Activated CD8-positive, alpha-beta memory T cell treated with anti-CD3 and anti-CD28 coated beads for 36 hours (primary cell): ENCODE measurements at regions not wholly inside any gene's neighbourhood (a gene's known extent, or its start where the extent isn't known, plus 50 kb on each side); places are given as distances from the start of the nearest gene placed in this dataset.
"Not testable (repeated sequence)": the region's sequence is repeated elsewhere in the genome, so short reads cannot be mapped to it uniquely, and the experiment has no call there.

Experiments
- CTCF ChIA-PET: fragments of 350-600 bp; sonication (Branson Sonifier 250); formaldehyde crosslinking; loops from one replicate; lab custom pipeline; 2021; ENCODE audit warnings: antibody characterized with exemption; lab: Charles Lee
- POLR2A ChIA-PET: fragments of 350-600 bp; sonication (Branson Sonifier 250); formaldehyde crosslinking; loops from one replicate; lab custom pipeline; 2021; ENCODE audit warnings: antibody characterized with exemption; lab: Charles Lee

GRCh38 chrX:17941171-17941570, 80.1 kb upstream of the RAI2 start:
- CTCF ChIA-PET, POLR2A ChIA-PET: not testable (repeated sequence)

GRCh38 chrX:17939724-17940123, 78.6 kb upstream of the RAI2 start:
- POLR2A ChIA-PET = no interaction called here
- CTCF ChIA-PET = no interaction called here

- ChIA-PET POLR2A (no interaction called here), CTCF (no interaction called here)
Observed at GRCh38 chrX:17933856-17934255, 72.8 kb upstream of the RAI2 start.

- ChIA-PET POLR2A (no interaction called here), CTCF (no interaction called here)
Observed at GRCh38 chrX:17932781-17933180, 71.7 kb upstream of the RAI2 start.

GRCh38 chrX:17931855-17932254, 70.8 kb upstream of the RAI2 start:
- ChIA-PET CTCF (no interaction called here), POLR2A (no interaction called here)

GRCh38 chrX:17930850-17931249, 69.8 kb upstream of the RAI2 start:
- POLR2A ChIA-PET = no interaction called here
- CTCF ChIA-PET = no interaction called here

- ChIA-PET CTCF (no interaction called here), POLR2A (no interaction called here)
Observed at GRCh38 chrX:17923546-17923945, 62.4 kb upstream of the RAI2 start.

GRCh38 chrX:17922303-17922702, 61.2 kb upstream of the RAI2 start:
- CTCF ChIA-PET = no interaction called here
- POLR2A ChIA-PET = no interaction called here

GRCh38 chrX:17919896-17920446, 58.9 kb upstream of the RAI2 start:
- ChIA-PET CTCF (interaction anchor here (0.5 kb wide), 1 partner anchor 457 kb away, joined by 3 read pairs; no protein-coding TSS in a partner anchor), POLR2A (no interaction called here)

GRCh38 chrX:17917945-17918577, 57.0 kb upstream of the RAI2 start:
- POLR2A ChIA-PET = no interaction called here

GRCh38 chrX:17913801-17914200, 52.7 kb upstream of the RAI2 start:
- POLR2A ChIA-PET = no interaction called here
- CTCF ChIA-PET = no interaction called here

More at GRCh38 chrX:17917945-17918577, 57.0 kb upstream of the RAI2 start:
- CTCF ChIA-PET = interaction anchor here (0.6 kb wide), 1 partner anchor 312 kb away, joined by 3 read pairs; no protein-coding TSS in a partner anchor
